Pulmonary artery endothelial cell (primary cell): ENCODE measurements at regions not wholly inside any gene's neighbourhood (a gene's known extent, or its start where the extent isn't known, plus 50 kb on each side); places are given as distances from the start of the nearest gene placed in this dataset.
A peak's percentile ranks its signal among the peaks of the same experiment; 100 is the strongest.
"Not testable (repeated sequence)": the region's sequence is repeated elsewhere in the genome, so short reads cannot be mapped to it uniquely, and the experiment has no call there.

Experiments used
- DNase-seq: peaks from one replicate; pipeline ENCODE4 v3.0.0-alpha.2; 2011; ENCODE audit warnings: low read depth, low spot score

GRCh38 chr2:65579506-65580235 lies 147.3 kb upstream of the SPRED2 start:
- no peak for DNase-seq

- no peak for DNase-seq
Observed at GRCh38 chr2:65577654-65578053, 145.3 kb upstream of the SPRED2 start.

- DNase-seq: peak; percentile 75
Observed at GRCh38 chr2:65576861-65577601, 144.6 kb upstream of the SPRED2 start.

- DNase-seq: no peak
Observed at GRCh38 chr2:65576278-65576677, 143.9 kb upstream of the SPRED2 start.

- no peak for DNase-seq
Observed at GRCh38 chr2:65574993-65575392, 142.6 kb upstream of the SPRED2 start.

GRCh38 chr2:65568656-65569440 lies 136.4 kb upstream of the SPRED2 start:
- not testable (repeated sequence) for DNase-seq

- DNase-seq: no peak
Observed at GRCh38 chr2:65566617-65567016, 134.2 kb upstream of the SPRED2 start.

- DNase-seq: no peak
Observed at GRCh38 chr2:65565681-65566080, 133.3 kb upstream of the SPRED2 start.

GRCh38 chr2:65564299-65564698 lies 131.9 kb upstream of the SPRED2 start:
- DNase-seq: no peak

GRCh38 chr2:65562890-65563289 lies 130.5 kb upstream of the SPRED2 start:
- DNase-seq: no peak

GRCh38 chr2:65558743-65559142 lies 126.3 kb upstream of the SPRED2 start:
- no peak for DNase-seq

GRCh38 chr2:65557616-65558573 lies 125.5 kb upstream of the SPRED2 start:
- no peak for DNase-seq

- DNase-seq: no peak
Observed at GRCh38 chr2:65554765-65555591, 122.6 kb upstream of the SPRED2 start.

- DNase-seq: no peak
Observed at GRCh38 chr2:65553504-65554074, 121.2 kb upstream of the SPRED2 start.

GRCh38 chr2:65551528-65551927 lies 119.1 kb upstream of the SPRED2 start:
- no peak for DNase-seq

GRCh38 chr2:65550246-65550645 lies 117.8 kb upstream of the SPRED2 start:
- no peak for DNase-seq

- no peak for DNase-seq
Observed at GRCh38 chr2:65549631-65550030, 117.2 kb upstream of the SPRED2 start.

- no peak for DNase-seq
Observed at GRCh38 chr2:65549257-65549627, 116.8 kb upstream of the SPRED2 start.

GRCh38 chr2:65548576-65549256 lies 116.3 kb upstream of the SPRED2 start:
- DNase-seq: no peak
